PC-9 (cell line): ENCODE measurements at regions not wholly inside any gene's neighbourhood (a gene's known extent, or its start where the extent isn't known, plus 50 kb on each side); places are given as distances from the start of the nearest gene placed in this dataset.

Experiments
- CTCF ChIP-seq: fragments of 200-600 bp; sonication (generic); conservative IDR thresholded peaks from 2 replicates; pipeline ENCODE4 v1.6.1; 2017; ENCODE audit warnings: mixed run types, antibody characterized with exemption, mild to moderate bottlenecking, moderate library complexity
- EZH2 ChIP-seq: fragments of 200-600 bp; sonication (generic); IDR thresholded peaks from 2 replicates; pipeline ENCODE4 v1.8.0; 2017; ENCODE audit warnings: antibody characterized with exemption, low read depth

DNA sequence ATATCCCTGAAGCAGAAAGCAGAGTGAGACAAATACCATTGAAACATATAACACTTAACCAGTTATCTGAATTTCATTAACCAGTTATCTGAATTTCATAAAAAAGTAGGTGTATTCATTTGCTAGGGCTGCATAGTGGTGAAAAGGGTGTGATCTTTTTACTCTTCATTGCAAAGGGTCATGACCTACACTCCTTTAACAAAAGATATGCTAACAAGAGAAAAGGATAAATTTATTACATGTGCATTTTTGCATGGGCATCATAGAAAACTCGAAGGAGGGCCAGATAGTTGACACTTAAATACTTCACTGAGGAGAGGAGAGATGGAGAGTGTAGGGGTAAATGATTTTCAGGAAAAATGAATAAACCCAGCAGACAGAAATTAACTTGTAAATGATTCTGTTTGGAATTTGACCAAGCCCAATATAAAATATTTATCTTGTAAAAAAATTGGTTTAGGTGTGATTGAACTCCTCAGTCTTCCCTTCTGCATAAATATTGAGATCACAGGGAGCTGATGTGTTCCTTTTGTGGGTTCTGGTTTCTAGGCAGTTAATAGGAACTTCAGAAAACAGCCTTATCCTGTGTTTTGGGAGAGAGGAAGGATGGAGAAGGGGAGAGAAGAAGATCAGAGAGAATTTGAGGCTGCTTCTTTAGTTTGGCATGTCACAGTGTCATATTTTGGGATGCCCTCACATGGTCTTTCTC is 372.5 kb upstream of the SYT4 start:
- TF ChIP-seq EZH2 (no peak), CTCF (no peak)
